Smooth muscle cell (in vitro differentiated cells): ENCODE measurements at regions not wholly inside any gene's neighbourhood (a gene's known extent, or its start where the extent isn't known, plus 50 kb on each side); places are given as distances from the start of the nearest gene placed in this dataset.

Experiments used
- DNase-seq: peaks from one replicate; lab custom pipeline; 2025; ENCODE audit not compliant: unreplicated experiment; lab: John Stamatoyannopoulos, UW
- H2AFZ ChIP-seq: fragments of 200-600 bp; sonication (generic); 2 replicates; pipeline ENCODE4 v1.6.0; 2016; ENCODE audit warnings: antibody characterized with exemption, low read depth, mild to moderate bottlenecking
- H3F3A ChIP-seq: fragments of 200-600 bp; sonication (generic); 2 replicates; pipeline ENCODE4 v1.6.0; 2017; ENCODE audit warnings: antibody characterized with exemption, low read depth
- H3K27ac ChIP-seq: fragments of 200-600 bp; sonication (generic); 2 replicates; pipeline ENCODE4 v1.5.1; 2016; ENCODE audit warnings: low read depth, mild to moderate bottlenecking
- H3K27me3 ChIP-seq: fragments of 200-600 bp; sonication (generic); 2 replicates; pipeline ENCODE4 v1.6.1; 2016; ENCODE audit warnings: low read depth, mild to moderate bottlenecking
- H3K36me3 ChIP-seq: fragments of 200-600 bp; sonication (generic); 2 replicates; pipeline ENCODE4 v1.5.1; 2016; ENCODE audit warnings: low read depth
- H3K4me1 ChIP-seq: fragments of 200-600 bp; sonication (generic); 2 replicates; pipeline ENCODE4 v1.5.1; 2016; ENCODE audit warnings: low read depth
- H3K4me2 ChIP-seq: fragments of 200-600 bp; sonication (generic); 2 replicates; pipeline ENCODE4 v1.6.0; 2016; ENCODE audit warnings: mild to moderate bottlenecking
- H3K4me3 ChIP-seq: fragments of 200-600 bp; sonication (generic); 2 replicates; pipeline ENCODE4 v1.5.1; 2016; ENCODE audit warnings: mild to moderate bottlenecking
- H3K79me2 ChIP-seq: fragments of 200-600 bp; sonication (generic); 2 replicates; pipeline ENCODE4 v1.6.0; 2016; ENCODE audit warnings: low read depth, mild to moderate bottlenecking
- H3K9ac ChIP-seq: fragments of 200-600 bp; sonication (generic); 2 replicates; pipeline ENCODE4 v1.6.0; 2016; ENCODE audit warnings: low read depth
- H3K9me3 ChIP-seq: fragments of 200-600 bp; sonication (generic); replicated peaks from 2 replicates; pipeline ENCODE4 v1.5.1; 2016; ENCODE audit warnings: low read depth
- H4K20me1 ChIP-seq: fragments of 200-600 bp; sonication (generic); 2 replicates; pipeline ENCODE4 v1.6.0; 2016; ENCODE audit warnings: low read depth
- WGBS: methylation state at CpG from one replicate; pipeline ENCODE4 v1.1.7; 2016; ENCODE audit warnings: low lambda C conversion rate; 5-methylcytosine and 5-hydroxymethylcytosine counted together
- TF ChIP-seq, protein P1 (sequence below): fragments of 200-600 bp; sonication (generic); IDR thresholded peaks from 2 replicates; pipeline ENCODE4 v1.5.1; 2017; ENCODE audit warnings: borderline replicate concordance, mild to moderate bottlenecking, antibody characterized with exemption; ENCODE audit not compliant: insufficient read depth, poor library complexity, severe bottlenecking

DNA sequence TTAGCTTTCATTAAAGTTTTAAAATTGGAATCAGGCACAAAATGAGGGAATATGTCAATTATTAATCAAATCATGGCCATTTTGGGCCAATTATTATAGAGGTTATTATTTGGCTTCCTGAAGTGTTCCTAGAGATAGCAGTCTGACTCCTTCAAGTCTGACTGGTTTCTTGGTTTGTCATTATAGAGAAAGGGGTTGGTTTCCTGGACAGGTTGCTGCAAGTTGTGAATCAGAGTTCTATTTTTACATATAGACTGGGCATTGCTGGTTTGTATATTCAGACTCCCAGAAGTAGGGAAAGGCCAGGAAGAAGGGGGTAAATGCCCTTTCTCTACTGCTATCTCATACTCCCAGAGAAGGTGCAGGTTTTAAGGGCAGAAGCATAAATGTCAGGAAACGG lies 121.4 kb upstream of the CEP162 start:
- Histone ChIP-seq H3F3A (no peaks in the 10 kb centered on the region), H3K4me2 (no peak overlapping the region), H3K27ac (no peak overlapping the region), H3K4me3 (no peak overlapping the region), H3K9ac (no peak overlapping the region), H2AFZ (no peak overlapping the region), H3K4me1 (no peaks in the 10 kb centered on the region), H3K27me3 (peaks cover 77% of the 10 kb centered on the region), H3K79me2 (no peaks in the 10 kb centered on the region), H3K9me3 (no peaks in the 10 kb centered on the region), H4K20me1 (no peaks in the 10 kb centered on the region), H3K36me3 (no peaks in the 10 kb centered on the region)
- TF ChIP-seq, protein P1, sequence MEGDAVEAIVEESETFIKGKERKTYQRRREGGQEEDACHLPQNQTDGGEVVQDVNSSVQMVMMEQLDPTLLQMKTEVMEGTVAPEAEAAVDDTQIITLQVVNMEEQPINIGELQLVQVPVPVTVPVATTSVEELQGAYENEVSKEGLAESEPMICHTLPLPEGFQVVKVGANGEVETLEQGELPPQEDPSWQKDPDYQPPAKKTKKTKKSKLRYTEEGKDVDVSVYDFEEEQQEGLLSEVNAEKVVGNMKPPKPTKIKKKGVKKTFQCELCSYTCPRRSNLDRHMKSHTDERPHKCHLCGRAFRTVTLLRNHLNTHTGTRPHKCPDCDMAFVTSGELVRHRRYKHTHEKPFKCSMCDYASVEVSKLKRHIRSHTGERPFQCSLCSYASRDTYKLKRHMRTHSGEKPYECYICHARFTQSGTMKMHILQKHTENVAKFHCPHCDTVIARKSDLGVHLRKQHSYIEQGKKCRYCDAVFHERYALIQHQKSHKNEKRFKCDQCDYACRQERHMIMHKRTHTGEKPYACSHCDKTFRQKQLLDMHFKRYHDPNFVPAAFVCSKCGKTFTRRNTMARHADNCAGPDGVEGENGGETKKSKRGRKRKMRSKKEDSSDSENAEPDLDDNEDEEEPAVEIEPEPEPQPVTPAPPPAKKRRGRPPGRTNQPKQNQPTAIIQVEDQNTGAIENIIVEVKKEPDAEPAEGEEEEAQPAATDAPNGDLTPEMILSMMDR, result no peak
- no peak for DNase-seq
- WGBS, result 72% methylated on average over 1 of the region's 1 CpG

DNA sequence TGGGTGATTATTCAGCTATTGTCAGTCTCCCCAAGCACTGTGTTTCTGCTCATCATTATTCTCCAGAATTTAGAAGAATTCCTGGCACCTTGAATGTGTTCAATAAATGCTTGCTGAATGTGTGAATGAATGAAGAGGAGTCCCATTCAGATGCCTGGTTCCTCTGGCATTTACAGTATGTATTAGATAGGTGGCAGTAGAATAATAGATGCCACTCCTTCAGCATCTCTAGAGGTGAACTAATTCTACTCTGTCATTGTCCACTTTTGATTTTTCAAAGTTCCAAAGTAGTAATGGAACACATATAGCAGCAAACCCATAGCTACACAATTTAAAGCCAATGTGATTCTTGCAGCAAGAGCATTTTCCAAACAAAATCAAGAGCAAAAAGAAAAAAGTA lies 118.9 kb upstream of the CEP162 start:
- no peaks in the 10 kb centered on the region for H3K36me3 ChIP-seq
- no peak overlapping the region for H3K4me3 ChIP-seq
- H2AFZ ChIP-seq, result no peak overlapping the region
- DNase-seq, result no peak
- H4K20me1 ChIP-seq, result no peaks in the 10 kb centered on the region
- no peak overlapping the region for H3K27ac ChIP-seq
- no peaks in the 10 kb centered on the region for H3K79me2 ChIP-seq
- H3F3A ChIP-seq, result no peaks in the 10 kb centered on the region
- H3K4me2 ChIP-seq, result no peak overlapping the region
- H3K9me3 ChIP-seq, result no peaks in the 10 kb centered on the region
- no peak overlapping the region for H3K9ac ChIP-seq
- TF ChIP-seq, protein P1, result peak; percentile 9
- H3K4me1 ChIP-seq, result no peaks in the 10 kb centered on the region
- H3K27me3 ChIP-seq, result peaks cover 81% of the 10 kb centered on the region

DNA sequence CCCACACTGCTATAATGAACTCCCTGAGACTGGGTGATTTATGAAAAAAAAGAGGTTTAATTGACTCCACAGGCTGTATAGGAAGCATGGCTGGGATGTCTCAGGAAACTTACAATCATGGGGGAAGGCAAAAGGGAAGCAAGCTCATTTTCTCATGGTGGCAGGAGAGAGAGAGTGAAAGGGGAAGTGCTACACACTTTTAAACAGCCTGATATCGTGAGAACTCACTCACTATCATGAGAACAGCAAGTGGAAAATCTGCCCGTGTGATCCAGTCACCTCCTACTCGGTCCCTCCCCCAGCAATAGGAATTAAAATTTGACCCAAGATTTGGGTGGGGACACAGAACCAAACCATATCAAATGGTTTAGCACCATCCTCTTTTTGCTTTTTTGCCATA lies 116.6 kb upstream of the CEP162 start:
- H3F3A ChIP-seq, result no peaks in the 10 kb centered on the region
- no peak overlapping the region for H3K27ac ChIP-seq
- H3K4me1 ChIP-seq, result no peaks in the 10 kb centered on the region
- no peaks in the 10 kb centered on the region for H3K9me3 ChIP-seq
- no peak overlapping the region for H2AFZ ChIP-seq
- H3K27me3 ChIP-seq, result peaks cover 59% of the 10 kb centered on the region
- no peak for DNase-seq
- 88% methylated on average over 3 of the region's 3 CpGs for WGBS
- no peaks in the 10 kb centered on the region for H3K79me2 ChIP-seq
- no peaks in the 10 kb centered on the region for H3K36me3 ChIP-seq
- TF ChIP-seq, protein P1, result no peak
- no peak overlapping the region for H3K4me3 ChIP-seq
- no peak overlapping the region for H3K4me2 ChIP-seq
- no peaks in the 10 kb centered on the region for H4K20me1 ChIP-seq
- H3K9ac ChIP-seq, result no peak overlapping the region

DNA sequence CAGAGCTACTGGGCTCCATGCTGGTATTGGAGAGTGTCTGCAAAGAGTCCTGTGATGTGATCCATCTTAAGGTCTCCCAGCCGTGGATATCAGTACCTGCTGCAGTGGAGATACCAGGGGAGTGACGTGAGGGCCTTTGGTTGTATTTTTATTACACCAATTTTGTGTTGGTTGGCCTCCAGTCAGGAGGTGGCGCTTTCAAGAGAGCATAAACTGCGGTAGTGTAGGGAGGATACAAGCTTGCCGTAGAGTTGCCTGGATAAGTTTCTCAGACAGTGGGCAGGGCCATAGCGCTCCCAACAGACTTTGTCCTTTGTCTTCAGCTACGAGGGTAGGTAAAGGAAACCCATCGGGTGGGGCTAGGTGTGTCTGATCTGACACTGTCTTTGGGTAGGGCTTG lies 113.0 kb upstream of the CEP162 start:
- Histone ChIP-seq H3K4me2 (no peak overlapping the region), H4K20me1 (no peaks in the 10 kb centered on the region), H3F3A (no peaks in the 10 kb centered on the region), H3K27ac (no peak overlapping the region), H3K4me3 (no peak overlapping the region), H3K36me3 (no peaks in the 10 kb centered on the region), H2AFZ (no peak overlapping the region), H3K9ac (no peak overlapping the region), H3K27me3 (peaks cover 24% of the 10 kb centered on the region), H3K4me1 (no peaks in the 10 kb centered on the region), H3K79me2 (no peaks in the 10 kb centered on the region), H3K9me3 (no peaks in the 10 kb centered on the region)
- TF ChIP-seq, protein P1, result no peak
- DNase-seq, result no peak
- WGBS, result 90% methylated on average over 8 of the region's 8 CpGs
